GM12865 (cell line): ENCODE measurements at regions not wholly inside any gene's neighbourhood (a gene's known extent, or its start where the extent isn't known, plus 50 kb on each side); places are given as distances from the start of the nearest gene placed in this dataset.

Experiments used
- DNase-seq: peaks from one replicate; pipeline ENCODE4 v3.0.0; 2010; ENCODE audit warnings: low read depth
- H3K4me3 ChIP-seq: 2 replicates; pipeline ENCODE4 v1.5.1; 2011; ENCODE audit warnings: mild to moderate bottlenecking, low read depth, low read length, control low read depth
- TF ChIP-seq, protein P1 (sequence below): IDR thresholded peaks from 2 replicates; pipeline ENCODE4 v1.5.1; 2011; ENCODE audit warnings: low read length, control low read depth, low read depth, inconsistent platforms; ENCODE audit not compliant: insufficient read depth; ENCODE audit errors: missing control alignments

DNA sequence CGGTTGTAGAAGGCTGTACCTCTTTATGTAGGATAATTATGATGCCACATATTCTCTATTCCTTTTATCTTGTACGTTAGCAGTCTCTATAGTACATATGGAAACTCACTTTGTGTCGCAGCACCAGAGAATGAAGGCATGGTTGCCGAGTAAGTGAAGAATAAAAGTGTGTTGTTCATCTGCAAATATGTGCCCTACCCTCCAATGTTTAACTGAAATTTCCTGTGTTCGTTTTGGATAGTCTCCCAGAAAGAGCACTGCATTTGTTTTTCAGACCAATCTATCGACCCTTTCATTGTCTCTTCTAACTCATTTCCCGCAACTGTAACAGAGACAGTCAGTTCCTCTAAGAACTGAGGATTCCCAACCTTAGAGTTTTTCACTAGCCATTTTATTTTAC lies 592.8 kb downstream of the TUSC7 start:
- DNase-seq = no peak
- H3K4me3 ChIP-seq = no peak overlapping the region
- TF ChIP-seq, protein P1, sequence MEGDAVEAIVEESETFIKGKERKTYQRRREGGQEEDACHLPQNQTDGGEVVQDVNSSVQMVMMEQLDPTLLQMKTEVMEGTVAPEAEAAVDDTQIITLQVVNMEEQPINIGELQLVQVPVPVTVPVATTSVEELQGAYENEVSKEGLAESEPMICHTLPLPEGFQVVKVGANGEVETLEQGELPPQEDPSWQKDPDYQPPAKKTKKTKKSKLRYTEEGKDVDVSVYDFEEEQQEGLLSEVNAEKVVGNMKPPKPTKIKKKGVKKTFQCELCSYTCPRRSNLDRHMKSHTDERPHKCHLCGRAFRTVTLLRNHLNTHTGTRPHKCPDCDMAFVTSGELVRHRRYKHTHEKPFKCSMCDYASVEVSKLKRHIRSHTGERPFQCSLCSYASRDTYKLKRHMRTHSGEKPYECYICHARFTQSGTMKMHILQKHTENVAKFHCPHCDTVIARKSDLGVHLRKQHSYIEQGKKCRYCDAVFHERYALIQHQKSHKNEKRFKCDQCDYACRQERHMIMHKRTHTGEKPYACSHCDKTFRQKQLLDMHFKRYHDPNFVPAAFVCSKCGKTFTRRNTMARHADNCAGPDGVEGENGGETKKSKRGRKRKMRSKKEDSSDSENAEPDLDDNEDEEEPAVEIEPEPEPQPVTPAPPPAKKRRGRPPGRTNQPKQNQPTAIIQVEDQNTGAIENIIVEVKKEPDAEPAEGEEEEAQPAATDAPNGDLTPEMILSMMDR = no peak

DNA sequence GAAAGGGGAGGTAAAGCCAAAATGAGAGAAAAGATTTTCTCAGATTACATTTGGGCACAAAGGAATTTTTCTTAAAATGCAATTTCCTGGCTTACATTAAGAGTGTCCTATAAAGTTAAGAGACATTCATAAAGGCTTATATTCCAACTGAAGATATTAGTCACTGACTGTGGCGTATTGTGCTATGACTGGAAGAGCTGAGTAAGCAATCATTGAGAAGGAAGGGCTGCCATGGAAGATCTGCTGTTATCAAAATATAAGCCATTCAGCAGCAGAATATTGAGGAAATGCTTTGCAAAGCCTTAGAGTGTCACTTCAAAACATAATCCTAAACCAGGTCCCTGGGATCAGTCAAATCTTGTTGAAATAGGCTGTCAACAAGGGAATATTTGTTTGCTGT lies 593.9 kb downstream of the TUSC7 start:
- H3K4me3 ChIP-seq = no peak overlapping the region
- TF ChIP-seq, protein P1 = no peak
- DNase-seq = no peak

DNA sequence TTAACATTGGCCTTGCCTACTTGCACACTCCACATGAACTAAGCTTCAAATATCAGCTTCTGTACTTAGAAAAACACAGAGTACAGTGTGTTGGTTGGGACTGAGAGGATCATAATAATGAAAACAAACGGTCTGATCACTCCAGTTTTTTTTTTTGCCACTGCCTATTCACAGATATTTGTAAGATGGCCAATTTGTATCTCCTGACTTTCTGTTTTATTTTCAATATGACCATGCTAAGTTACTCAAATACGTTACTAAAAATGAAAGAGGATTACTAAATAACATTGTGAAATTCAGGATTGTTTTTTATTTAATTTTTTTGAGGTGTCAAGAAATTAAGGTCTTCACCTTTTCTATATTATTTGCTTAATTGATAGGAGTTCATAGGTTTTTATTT lies 595.1 kb downstream of the TUSC7 start:
- peak; percentile 1 for DNase-seq
- TF ChIP-seq, protein P1 = no peak
- H3K4me3 ChIP-seq = no peak overlapping the region

DNA sequence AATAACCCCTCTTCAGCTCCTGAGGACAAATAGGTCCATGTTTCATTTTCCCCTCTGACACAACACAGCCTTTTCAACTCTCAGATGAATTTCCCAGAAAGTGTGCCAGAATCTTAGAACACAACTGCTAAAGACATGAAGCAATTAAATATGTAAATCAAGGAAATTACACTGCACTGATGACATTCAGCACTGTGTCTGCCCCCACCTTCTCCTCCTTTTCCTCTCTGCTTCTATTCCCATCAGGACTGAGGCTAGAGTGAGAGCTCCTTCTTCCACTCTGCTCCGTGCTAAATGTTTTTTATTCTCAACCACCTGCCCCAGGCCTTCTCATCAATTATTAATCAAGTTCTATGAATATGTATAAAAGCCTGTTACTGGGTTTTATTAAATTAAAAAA lies 596.1 kb downstream of the TUSC7 start:
- no peak for DNase-seq
- TF ChIP-seq, protein P1 = no peak
- no peak overlapping the region for H3K4me3 ChIP-seq

DNA sequence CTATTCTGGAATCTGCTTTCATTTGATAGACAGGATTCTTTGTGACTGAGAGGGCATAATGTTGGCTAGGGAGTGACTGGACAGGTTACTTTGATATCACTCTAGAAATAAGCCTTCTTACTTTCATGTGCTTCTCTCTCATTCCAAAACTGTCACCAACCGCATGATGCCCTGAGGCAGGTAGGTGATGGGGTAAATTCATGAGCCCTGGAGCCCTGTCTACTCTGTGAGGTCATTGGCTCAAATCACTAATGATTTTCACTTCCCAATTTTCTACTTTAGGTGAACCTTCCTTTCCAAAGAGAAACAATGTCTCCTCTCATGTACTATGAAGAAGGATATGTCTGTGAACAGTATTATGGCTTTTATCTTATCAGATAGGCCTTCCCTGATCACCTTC lies 596.7 kb downstream of the TUSC7 start:
- no peak overlapping the region for H3K4me3 ChIP-seq
- DNase-seq = peak; percentile 6
- TF ChIP-seq, protein P1 = no peak

DNA sequence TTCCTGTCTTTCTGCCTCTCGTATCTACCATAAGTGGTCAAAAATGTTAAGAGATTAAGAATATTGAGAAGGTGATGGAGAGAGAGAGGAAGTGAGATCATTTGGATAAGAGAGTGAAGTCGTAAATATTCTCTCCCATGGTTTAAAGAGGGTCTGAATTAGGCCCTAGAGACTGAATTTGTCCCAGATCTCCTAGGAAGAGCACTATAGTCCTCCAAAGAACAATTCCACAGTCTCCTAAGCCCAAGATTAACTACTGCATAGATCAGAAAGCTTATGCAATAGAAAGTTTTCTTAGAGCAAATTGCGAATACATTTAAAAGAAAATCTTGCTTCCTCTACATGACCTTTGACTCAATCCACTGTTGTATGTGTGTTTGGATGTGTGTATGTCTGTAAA lies 598.8 kb downstream of the TUSC7 start:
- DNase-seq = no peak
- TF ChIP-seq, protein P1 = no peak
- H3K4me3 ChIP-seq = no peak overlapping the region

DNA sequence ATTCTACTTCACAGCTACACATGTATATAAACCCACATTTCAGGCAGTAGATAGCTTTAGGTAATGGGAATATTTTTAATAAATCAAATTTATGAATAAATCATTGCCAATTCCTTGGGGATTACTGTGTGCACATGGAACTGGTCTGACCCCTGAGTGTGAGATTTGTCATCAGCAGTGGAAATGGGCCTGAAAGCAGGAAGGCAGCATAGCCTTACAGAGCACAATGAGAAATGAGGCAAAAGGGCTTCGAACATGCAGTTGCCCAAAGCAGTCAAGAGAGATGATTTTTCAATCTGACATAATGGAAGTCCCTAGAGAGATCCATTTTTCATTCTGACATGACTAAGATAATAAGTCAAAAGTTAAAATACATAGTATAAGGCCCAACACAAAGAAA lies 599.2 kb downstream of the TUSC7 start:
- TF ChIP-seq, protein P1 = no peak
- no peak for DNase-seq
- no peak overlapping the region for H3K4me3 ChIP-seq
